Gastroesophageal sphincter (tissue), 3 donors: ENCODE measurements at regions not wholly inside any gene's neighbourhood (a gene's known extent, or its start where the extent isn't known, plus 50 kb on each side); places are given as distances from the start of the nearest gene placed in this dataset.

ENCODE experiments used
- EP300 ChIP-seq: sonication (generic); formaldehyde crosslinking; IDR thresholded peaks from one replicate; pipeline ENCODE4 v1.6.1; 2017; ENCODE audit warnings: antibody characterized with exemption, mild to moderate bottlenecking
- POLR2A ChIP-seq, 2 donors: fragments of 450-650 bp; IDR thresholded peaks; one replicate each; pipeline ENCODE4 v1.6.1; 2017; ENCODE audit warnings: antibody characterized with exemption in 2 of 2, mild to moderate bottlenecking in 2 of 2, moderate library complexity in 1 of 2
- TF ChIP-seq, protein P1 (sequence below), 4 experiments: fragments of 200-600 bp in 2 of 4; fragments of 450-650 bp in 2 of 4; sonication (generic) in 1 of 4; IDR thresholded peaks; one replicate each; pipeline ENCODE4 v1.5.1; 2017 to 2019; ENCODE audit warnings: antibody characterized with exemption in 4 of 4, mild to moderate bottlenecking in 2 of 4, moderate library complexity in 2 of 4

DNA sequence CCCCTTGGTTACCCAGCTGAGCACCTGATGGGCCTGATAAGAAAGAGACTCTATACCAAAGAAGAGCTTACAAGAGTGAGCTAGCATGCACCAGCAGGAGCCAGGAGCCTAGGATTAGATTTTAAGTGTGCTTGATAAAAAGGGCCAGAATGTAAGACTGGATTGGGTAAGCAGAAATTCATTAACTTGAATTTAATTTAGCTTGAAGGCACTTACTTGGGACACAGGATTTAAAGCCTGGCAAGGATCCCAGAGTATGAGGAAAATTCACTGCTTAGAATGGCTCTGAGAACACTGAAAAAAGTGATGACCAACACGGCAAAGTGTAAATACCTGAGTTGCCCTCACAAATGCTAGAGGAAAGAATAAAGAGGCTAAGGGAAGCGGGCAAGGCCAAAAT, 91.3 kb upstream of the RBBP8 start:
- TF ChIP-seq, protein P1, sequence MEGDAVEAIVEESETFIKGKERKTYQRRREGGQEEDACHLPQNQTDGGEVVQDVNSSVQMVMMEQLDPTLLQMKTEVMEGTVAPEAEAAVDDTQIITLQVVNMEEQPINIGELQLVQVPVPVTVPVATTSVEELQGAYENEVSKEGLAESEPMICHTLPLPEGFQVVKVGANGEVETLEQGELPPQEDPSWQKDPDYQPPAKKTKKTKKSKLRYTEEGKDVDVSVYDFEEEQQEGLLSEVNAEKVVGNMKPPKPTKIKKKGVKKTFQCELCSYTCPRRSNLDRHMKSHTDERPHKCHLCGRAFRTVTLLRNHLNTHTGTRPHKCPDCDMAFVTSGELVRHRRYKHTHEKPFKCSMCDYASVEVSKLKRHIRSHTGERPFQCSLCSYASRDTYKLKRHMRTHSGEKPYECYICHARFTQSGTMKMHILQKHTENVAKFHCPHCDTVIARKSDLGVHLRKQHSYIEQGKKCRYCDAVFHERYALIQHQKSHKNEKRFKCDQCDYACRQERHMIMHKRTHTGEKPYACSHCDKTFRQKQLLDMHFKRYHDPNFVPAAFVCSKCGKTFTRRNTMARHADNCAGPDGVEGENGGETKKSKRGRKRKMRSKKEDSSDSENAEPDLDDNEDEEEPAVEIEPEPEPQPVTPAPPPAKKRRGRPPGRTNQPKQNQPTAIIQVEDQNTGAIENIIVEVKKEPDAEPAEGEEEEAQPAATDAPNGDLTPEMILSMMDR (IDR thresholded peaks at IDR 0.05), result no peak
- TF ChIP-seq POLR2A (IDR thresholded peaks at IDR 0.05) (no peak), EP300 (no peak)
